H1 (cell line): ENCODE measurements at regions not wholly inside any gene's neighbourhood (a gene's known extent, or its start where the extent isn't known, plus 50 kb on each side); places are given as distances from the start of the nearest gene placed in this dataset.
A peak's percentile ranks its signal among the peaks of the same experiment; 100 is the strongest.

Experiments
- CTCF ChIA-PET: fragments of 300-600 bp; sonication (Branson Sonifier 250); formaldehyde crosslinking; loops from one replicate; lab custom pipeline; 2021; ENCODE audit not compliant: partially characterized antibody; lab: Charles Lee
- POLR2A ChIA-PET: fragments of 300-600 bp; sonication (Branson Sonifier 250); formaldehyde crosslinking; loops from one replicate; lab custom pipeline; 2021; ENCODE audit warnings: inconsistent platforms; ENCODE audit not compliant: partially characterized antibody; lab: Charles Lee
- DNase-seq, 2 experiments: peaks; one replicate each; pipeline versions ENCODE4 v3.0.0 to v3.0.0-alpha.2; 2010 to 2022; ENCODE audit warnings: low spot score in 2 of 2, low read depth in 1 of 2, mixed read lengths in 1 of 2
- FAIRE-seq: peaks from 2 replicates; lab custom pipeline; 2011; peaks lifted over from hg19 to GRCh38; lab: Jason Lieb, UNC
- H2AFZ ChIP-seq: 2 replicates; pipeline ENCODE4 v1.8.1; 2012; ENCODE audit warnings: low read length, inconsistent platforms
- H2AK5ac ChIP-seq: 2 replicates; pipeline ENCODE4 v1.6.1; 2013; ENCODE audit warnings: low read depth, low read length
- H2BK120ac ChIP-seq: replicated peaks from 2 replicates; pipeline ENCODE3; 2013; ENCODE audit warnings: low read depth, low read length, inconsistent platforms
- H2BK12ac ChIP-seq: 2 replicates; pipeline ENCODE4 v1.6.1; 2013; ENCODE audit warnings: low read depth, low read length
- H2BK15ac ChIP-seq: 2 replicates; pipeline ENCODE4 v1.6.1; 2013; ENCODE audit warnings: low read length
- H2BK20ac ChIP-seq: 2 replicates; pipeline ENCODE4 v1.6.1; 2013; ENCODE audit warnings: low read length
- H2BK5ac ChIP-seq: 2 replicates; pipeline ENCODE4 v1.6.1; 2013; ENCODE audit warnings: low read depth, low read length
- H3K14ac ChIP-seq: 2 replicates; pipeline ENCODE4 v1.6.1; 2013; ENCODE audit warnings: inconsistent platforms; ENCODE audit not compliant: insufficient read length
- H3K18ac ChIP-seq: 2 replicates; pipeline ENCODE4 v1.6.1; 2013; ENCODE audit warnings: low read length; ENCODE audit errors: extremely low read depth
- H3K23ac ChIP-seq: 2 replicates; pipeline ENCODE4 v1.6.1; 2013; ENCODE audit warnings: inconsistent platforms; ENCODE audit not compliant: insufficient read length
- H3K23me2 ChIP-seq: 2 replicates; pipeline ENCODE4 v1.6.1; 2013; ENCODE audit warnings: low read depth, low read length
- H3K27ac ChIP-seq: 2 replicates; pipeline ENCODE4 v1.6.1; 2011; ENCODE audit warnings: low read depth, low read length, inconsistent platforms
- H3K27me3 ChIP-seq, 4 experiments: replicated peaks in 1 of 4; 1 replicate in 1 of 4; 2 replicates in 3 of 4; pipeline versions ENCODE4 v1.6.1 to v1.8.1; 2011 to 2013; ENCODE audit warnings: low read length in 3 of 4, mild to moderate bottlenecking in 3 of 4, inconsistent platforms in 2 of 4, mixed read lengths in 2 of 4, moderate library complexity in 1 of 4; ENCODE audit not compliant: control insufficient read depth in 3 of 4, insufficient read depth in 3 of 4; ENCODE audit errors: extremely low read depth in 1 of 4
- H3K36me3 ChIP-seq, 4 experiments: 2 replicates each; pipeline versions ENCODE4 v1.6.1 to v1.8.1; 2011 to 2013; ENCODE audit warnings: mild to moderate bottlenecking in 4 of 4, low read length in 3 of 4, moderate library complexity in 2 of 4, control low read depth in 1 of 4, inconsistent platforms in 1 of 4; ENCODE audit not compliant: insufficient read depth in 4 of 4, control insufficient read depth in 2 of 4
- H3K4ac ChIP-seq: replicated peaks from 2 replicates; pipeline ENCODE3; 2013; ENCODE audit warnings: low read length, low read depth, mixed read lengths, inconsistent platforms; ENCODE audit not compliant: insufficient read length
- H3K4me1 ChIP-seq, 4 experiments: replicated peaks in 1 of 4; 1 replicate in 1 of 4; 2 replicates in 3 of 4; pipeline versions ENCODE4 v1.6.1 to v1.8.1; 2011 to 2013; ENCODE audit warnings: low read length in 3 of 4, inconsistent platforms in 2 of 4, mixed read lengths in 1 of 4; ENCODE audit not compliant: insufficient read depth in 4 of 4, control insufficient read depth in 3 of 4
- H3K4me2 ChIP-seq, 2 experiments: 2 replicates each; pipeline versions ENCODE4 v1.6.1 to v1.8.1; 2011 to 2013; ENCODE audit warnings: low read depth in 2 of 2, low read length in 2 of 2, control low read depth in 1 of 2, inconsistent platforms in 1 of 2, mild to moderate bottlenecking in 1 of 2; ENCODE audit not compliant: insufficient read depth in 1 of 2
- H3K4me3 ChIP-seq, 4 experiments: fragments of 200-600, 300-600 bp in 1 of 4; sonication (generic), shearing (Covaris generic), sonication (Bioruptor Twin) in 1 of 4; 2 replicates each; pipeline versions ENCODE4 v1.5.1 to v1.8.1; 2011 to 2016; ENCODE audit warnings: low read length in 4 of 4, low read depth in 3 of 4, control low read depth in 2 of 4, inconsistent platforms in 2 of 4, mild to moderate bottlenecking in 2 of 4, mixed read lengths in 1 of 4, moderate library complexity in 1 of 4; ENCODE audit not compliant: insufficient read depth in 2 of 4; ENCODE audit errors: extremely low read depth in 1 of 4
- H3K56ac ChIP-seq: replicated peaks from 2 replicates; pipeline ENCODE3; 2013; ENCODE audit warnings: low read depth, mild to moderate bottlenecking, mixed read lengths, low read length, inconsistent platforms; ENCODE audit not compliant: insufficient read length
- H3K79me1 ChIP-seq: 2 replicates; pipeline ENCODE4 v1.6.1; 2013; ENCODE audit warnings: low read depth, low read length, control low read depth
- H3K79me2 ChIP-seq, 2 experiments: 2 replicates each; pipeline versions ENCODE4 v1.6.1 to v1.8.1; 2012 to 2013; ENCODE audit warnings: low read length in 2 of 2, mild to moderate bottlenecking in 2 of 2, inconsistent platforms in 1 of 2; ENCODE audit not compliant: insufficient read depth in 2 of 2, control insufficient read depth in 1 of 2
- H3K9ac ChIP-seq, 4 experiments: replicated peaks in 1 of 4; 1 replicate in 1 of 4; 2 replicates in 3 of 4; pipeline versions ENCODE4 v1.6.1 to v1.8.1; 2011 to 2013; ENCODE audit warnings: low read depth in 3 of 4, low read length in 3 of 4, control low read depth in 2 of 4, mild to moderate bottlenecking in 2 of 4, moderate library complexity in 2 of 4, inconsistent platforms in 1 of 4; ENCODE audit errors: extremely low read depth in 1 of 4
- H3K9me3 ChIP-seq, 2 experiments: 2 replicates each; pipeline versions ENCODE4 v1.6.1 to v1.8.1; 2012 to 2013; ENCODE audit warnings: mild to moderate bottlenecking in 2 of 2, moderate library complexity in 2 of 2, control low read depth in 1 of 2, inconsistent platforms in 1 of 2, low read depth in 1 of 2, low read length in 1 of 2, mixed read lengths in 1 of 2; ENCODE audit not compliant: insufficient read depth in 2 of 2
- H4K20me1 ChIP-seq, 2 experiments: replicated peaks in 1 of 2; 2 replicates each; pipeline versions ENCODE3 to v1.8.1; 2011 to 2013; ENCODE audit warnings: inconsistent platforms in 2 of 2, low read length in 2 of 2, mild to moderate bottlenecking in 1 of 2; ENCODE audit not compliant: insufficient read depth in 2 of 2, control insufficient read depth in 1 of 2
- H4K5ac ChIP-seq: 2 replicates; pipeline ENCODE4 v1.6.1; 2013; ENCODE audit warnings: low read length, low read depth, mixed read lengths, inconsistent platforms; ENCODE audit not compliant: insufficient read length
- H4K8ac ChIP-seq: 2 replicates; pipeline ENCODE4 v1.8.0; 2013; ENCODE audit warnings: mild to moderate bottlenecking, moderate library complexity, low read length, inconsistent platforms; ENCODE audit not compliant: insufficient read depth; ENCODE audit errors: extremely low read depth
- H4K91ac ChIP-seq: replicated peaks from 2 replicates; pipeline ENCODE3; 2013; ENCODE audit warnings: low read length, mixed read lengths, inconsistent platforms; ENCODE audit not compliant: insufficient read length
- FOSL1 ChIP-seq: IDR thresholded peaks from 2 replicates; pipeline ENCODE4 v1.6.1; 2011; ENCODE audit warnings: mild to moderate bottlenecking, low read depth, low read length, moderate library complexity; ENCODE audit not compliant: insufficient read depth
- NRF1 ChIP-seq: IDR thresholded peaks from 2 replicates; pipeline ENCODE4 v1.6.1; 2011; ENCODE audit warnings: mild to moderate bottlenecking, low read depth, low read length, improper control_type of control experiment
- RBBP5 ChIP-seq: IDR thresholded peaks from 2 replicates; pipeline ENCODE4 v1.7.1; 2012; ENCODE audit warnings: low read depth, mild to moderate bottlenecking, inconsistent platforms, low read length, moderate library complexity, borderline replicate concordance
- RNF2 ChIP-seq: fragments of 200-900, 300-1000 bp; sonication (generic); IDR thresholded peaks from 2 replicates; pipeline ENCODE4 v1.7.1; 2016; ENCODE audit warnings: borderline replicate concordance, low read depth, mild to moderate bottlenecking, antibody characterized with exemption, low read length; ENCODE audit not compliant: poor library complexity, severe bottlenecking; ENCODE audit errors: missing control alignments
- RXRA ChIP-seq: IDR thresholded peaks from 2 replicates; pipeline ENCODE4 v1.6.1; 2011; ENCODE audit warnings: low read depth, mild to moderate bottlenecking, low read length, moderate library complexity; ENCODE audit not compliant: insufficient read depth
- SIX5 ChIP-seq: IDR thresholded peaks from 2 replicates; pipeline ENCODE4 v1.6.1; 2011; ENCODE audit warnings: mild to moderate bottlenecking, low read depth, low read length
- TEAD4 ChIP-seq: IDR thresholded peaks from 2 replicates; pipeline ENCODE4 v1.6.1; 2012; ENCODE audit warnings: low read depth, low read length, inconsistent platforms, mixed read lengths
- WGBS, 2 experiments: shearing (Covaris generic) in 1 of 2; methylation state at CpG; one replicate each; pipeline versions ENCODE4 v1.1.6 to v1.1.7; 2013 to 2015; ENCODE audit warnings: low lambda C conversion rate in 2 of 2, mixed read lengths in 2 of 2, inconsistent platforms in 1 of 2, low coverage in 1 of 2, missing lambda C conversion rate in 1 of 2; ENCODE audit not compliant: insufficient replicate concordance in 2 of 2, insufficient coverage in 1 of 2, insufficient read length in 1 of 2; ENCODE audit errors: extremely low coverage in 1 of 2, missing lambda C conversion rate in 1 of 2; 5-methylcytosine and 5-hydroxymethylcytosine counted together
- TF ChIP-seq, protein P1 (sequence below): IDR thresholded peaks from 2 replicates; pipeline ENCODE4 v1.6.1; 2011; ENCODE audit warnings: low read length, improper control_type of control experiment
- TF ChIP-seq, protein P2 (sequence below): IDR thresholded peaks from 2 replicates; pipeline ENCODE4 v1.6.1; 2012; ENCODE audit warnings: low read length, inconsistent platforms
- TF ChIP-seq, protein P3 (sequence below): IDR thresholded peaks from 2 replicates; pipeline ENCODE4 v1.6.1; 2012; ENCODE audit warnings: inconsistent platforms

DNA sequence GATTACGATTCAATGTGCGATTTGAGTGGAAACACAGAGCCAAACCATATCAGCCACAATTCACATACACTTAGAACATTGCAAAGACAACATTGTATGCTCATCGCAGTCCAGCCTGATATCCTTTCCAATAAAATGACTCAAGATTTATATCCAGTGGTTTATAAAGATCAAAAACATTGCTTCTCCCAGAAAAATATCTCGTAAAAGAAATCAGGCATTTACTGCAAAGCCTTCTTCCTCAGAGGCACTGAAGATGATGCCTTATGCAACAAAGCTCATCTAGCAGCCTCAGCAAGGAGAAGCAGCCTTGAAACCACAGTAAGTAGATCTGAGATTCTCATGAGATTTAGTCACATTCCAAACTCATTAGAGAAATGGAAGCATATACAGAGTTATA, 523.8 kb downstream of the ELAVL2 start:
- no peak for FAIRE-seq
- H3K23me2 ChIP-seq = no peaks in the 10 kb centered on the region
- DNase-seq = no peak
- no peak overlapping the region for H3K9ac ChIP-seq
- POLR2A ChIA-PET = no interaction called here
- H2BK12ac ChIP-seq = no peak overlapping the region
- no peaks in the 10 kb centered on the region for H3K79me1 ChIP-seq
- TF ChIP-seq, protein P1, sequence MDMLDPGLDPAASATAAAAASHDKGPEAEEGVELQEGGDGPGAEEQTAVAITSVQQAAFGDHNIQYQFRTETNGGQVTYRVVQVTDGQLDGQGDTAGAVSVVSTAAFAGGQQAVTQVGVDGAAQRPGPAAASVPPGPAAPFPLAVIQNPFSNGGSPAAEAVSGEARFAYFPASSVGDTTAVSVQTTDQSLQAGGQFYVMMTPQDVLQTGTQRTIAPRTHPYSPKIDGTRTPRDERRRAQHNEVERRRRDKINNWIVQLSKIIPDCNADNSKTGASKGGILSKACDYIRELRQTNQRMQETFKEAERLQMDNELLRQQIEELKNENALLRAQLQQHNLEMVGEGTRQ = no peak
- TF ChIP-seq RNF2 (no peak), FOSL1 (no peak), RXRA (no peak), TEAD4 (no peak), NRF1 (no peak), RBBP5 (no peak), SIX5 (no peak)
- TF ChIP-seq, protein P2, sequence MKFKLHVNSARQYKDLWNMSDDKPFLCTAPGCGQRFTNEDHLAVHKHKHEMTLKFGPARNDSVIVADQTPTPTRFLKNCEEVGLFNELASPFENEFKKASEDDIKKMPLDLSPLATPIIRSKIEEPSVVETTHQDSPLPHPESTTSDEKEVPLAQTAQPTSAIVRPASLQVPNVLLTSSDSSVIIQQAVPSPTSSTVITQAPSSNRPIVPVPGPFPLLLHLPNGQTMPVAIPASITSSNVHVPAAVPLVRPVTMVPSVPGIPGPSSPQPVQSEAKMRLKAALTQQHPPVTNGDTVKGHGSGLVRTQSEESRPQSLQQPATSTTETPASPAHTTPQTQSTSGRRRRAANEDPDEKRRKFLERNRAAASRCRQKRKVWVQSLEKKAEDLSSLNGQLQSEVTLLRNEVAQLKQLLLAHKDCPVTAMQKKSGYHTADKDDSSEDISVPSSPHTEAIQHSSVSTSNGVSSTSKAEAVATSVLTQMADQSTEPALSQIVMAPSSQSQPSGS = no peak
- TF ChIP-seq, protein P3, sequence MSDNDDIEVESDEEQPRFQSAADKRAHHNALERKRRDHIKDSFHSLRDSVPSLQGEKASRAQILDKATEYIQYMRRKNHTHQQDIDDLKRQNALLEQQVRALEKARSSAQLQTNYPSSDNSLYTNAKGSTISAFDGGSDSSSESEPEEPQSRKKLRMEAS = no peak
- TF ChIP-seq, all 59 proteins: peak for 0
- H2AK5ac ChIP-seq = no peak overlapping the region
- no peak overlapping the region for H3K23ac ChIP-seq
- H3K56ac ChIP-seq = no peak overlapping the region
- H3K4me1 ChIP-seq = no peaks in the 10 kb centered on the region
- CTCF ChIA-PET = no interaction called here
- H4K20me1 ChIP-seq = no peaks in the 10 kb centered on the region
- H2BK15ac ChIP-seq = no peak overlapping the region
- no peak overlapping the region for H3K4me3 ChIP-seq
- no peak overlapping the region for H4K8ac ChIP-seq
- H3K9me3 ChIP-seq = no peaks in the 10 kb centered on the region
- H2BK120ac ChIP-seq = no peak overlapping the region
- H3K18ac ChIP-seq = no peak overlapping the region
- no peaks in the 10 kb centered on the region for H3K36me3 ChIP-seq
- no peak overlapping the region for H4K5ac ChIP-seq
- H3K27me3 ChIP-seq = no peaks in the 10 kb centered on the region
- peak overlapping the region; percentile 78; the same call in 1 of the 2 replicates for H2AFZ ChIP-seq
- H3K79me2 ChIP-seq = no peaks in the 10 kb centered on the region
- WGBS, 2 experiments = 93% methylated on average over 4 of the region's 4 CpGs; no CpG with 5 or more reads in 1 of the 2 experiments
- H4K91ac ChIP-seq = no peak overlapping the region
- H3K4ac ChIP-seq = no peak overlapping the region
- H3K27ac ChIP-seq = no peak overlapping the region
- H2BK20ac ChIP-seq = no peak overlapping the region
- no peak overlapping the region for H2BK5ac ChIP-seq
- no peak overlapping the region for H3K14ac ChIP-seq
- H3K4me2 ChIP-seq = no peak overlapping the region
